C4-2B (cell line): ENCODE measurements at regions not wholly inside any gene's neighbourhood (a gene's known extent, or its start where the extent isn't known, plus 50 kb on each side); places are given as distances from the start of the nearest gene placed in this dataset.

ENCODE experiments used
- ZFX ChIP-seq: fragments of 450-650 bp; IDR thresholded peaks from 2 replicates; pipeline ENCODE4 v1.6.1; 2017
- TF ChIP-seq, protein P1 (sequence below): fragments of 450-650 bp; conservative IDR thresholded peaks from 2 replicates; pipeline ENCODE4 v1.5.1; 2017; ENCODE audit warnings: mild to moderate bottlenecking

DNA sequence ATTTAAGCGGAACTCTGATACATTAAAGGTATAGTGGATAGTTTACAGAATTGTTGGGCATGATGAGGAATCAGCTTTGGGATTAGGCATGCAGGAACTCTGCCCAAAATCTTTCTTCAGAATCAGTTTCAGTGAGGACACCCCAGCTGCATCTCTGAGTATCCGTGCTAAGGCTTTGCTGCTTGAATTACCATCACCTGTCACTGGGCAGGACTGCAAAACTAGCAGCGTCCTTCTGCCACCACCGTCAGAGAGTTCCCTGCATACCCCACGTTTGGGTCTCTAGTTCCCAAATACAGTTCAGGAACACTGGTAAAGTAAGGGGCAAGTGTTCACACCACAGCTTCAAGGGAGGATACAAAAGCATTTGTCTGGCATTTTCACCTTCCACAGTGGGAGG, 164.6 kb upstream of the ARHGEF26 start:
- TF ChIP-seq, protein P1, sequence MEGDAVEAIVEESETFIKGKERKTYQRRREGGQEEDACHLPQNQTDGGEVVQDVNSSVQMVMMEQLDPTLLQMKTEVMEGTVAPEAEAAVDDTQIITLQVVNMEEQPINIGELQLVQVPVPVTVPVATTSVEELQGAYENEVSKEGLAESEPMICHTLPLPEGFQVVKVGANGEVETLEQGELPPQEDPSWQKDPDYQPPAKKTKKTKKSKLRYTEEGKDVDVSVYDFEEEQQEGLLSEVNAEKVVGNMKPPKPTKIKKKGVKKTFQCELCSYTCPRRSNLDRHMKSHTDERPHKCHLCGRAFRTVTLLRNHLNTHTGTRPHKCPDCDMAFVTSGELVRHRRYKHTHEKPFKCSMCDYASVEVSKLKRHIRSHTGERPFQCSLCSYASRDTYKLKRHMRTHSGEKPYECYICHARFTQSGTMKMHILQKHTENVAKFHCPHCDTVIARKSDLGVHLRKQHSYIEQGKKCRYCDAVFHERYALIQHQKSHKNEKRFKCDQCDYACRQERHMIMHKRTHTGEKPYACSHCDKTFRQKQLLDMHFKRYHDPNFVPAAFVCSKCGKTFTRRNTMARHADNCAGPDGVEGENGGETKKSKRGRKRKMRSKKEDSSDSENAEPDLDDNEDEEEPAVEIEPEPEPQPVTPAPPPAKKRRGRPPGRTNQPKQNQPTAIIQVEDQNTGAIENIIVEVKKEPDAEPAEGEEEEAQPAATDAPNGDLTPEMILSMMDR = no peak
- TF ChIP-seq ZFX = no peak
